ENCODE measurements at regions not wholly inside any gene's neighbourhood (a gene's known extent, or its start where the extent isn't known, plus 50 kb on each side); places are given as distances from the start of the nearest gene placed in this dataset.
"Not testable (repeated sequence)": the region's sequence is repeated elsewhere in the genome, so short reads cannot be mapped to it uniquely, and the experiment has no call there.

GRCh38 chr12:68505970-68506369 lies 104.7 kb upstream of the RAP1B start:
- no peak for DNase-seq

GRCh38 chr12:68506619-68507018 lies 104.1 kb upstream of the RAP1B start:
- no peak for DNase-seq

- no peak for DNase-seq
Observed at GRCh38 chr12:68507657-68508056, 103.0 kb upstream of the RAP1B start.

- DNase-seq: no peak
Observed at GRCh38 chr12:68508576-68508975, 102.1 kb upstream of the RAP1B start.

GRCh38 chr12:68509242-68509641 lies 101.5 kb upstream of the RAP1B start:
- no peak for DNase-seq

- DNase-seq: no peak
Observed at GRCh38 chr12:68510397-68510796, 100.3 kb upstream of the RAP1B start.

GRCh38 chr12:68514807-68515411 lies 95.8 kb upstream of the RAP1B start:
- no peak for DNase-seq

- no peak for DNase-seq
Observed at GRCh38 chr12:68515793-68516192, 94.9 kb upstream of the RAP1B start.

GRCh38 chr12:68521321-68521839 lies 89.3 kb upstream of the RAP1B start:
- peak; percentile 34 to 67 (median 61) for DNase-seq

GRCh38 chr12:68521848-68522502 lies 88.7 kb upstream of the RAP1B start:
- peak in 2 of 3 donors; percentile 22 to 46 for DNase-seq

GRCh38 chr12:68529466-68529865 lies 81.2 kb upstream of the RAP1B start:
- DNase-seq: no peak

- no peak for DNase-seq
Observed at GRCh38 chr12:68529869-68530268, 80.8 kb upstream of the RAP1B start.

- no peak for DNase-seq
Observed at GRCh38 chr12:68530299-68530698, 80.4 kb upstream of the RAP1B start.

GRCh38 chr12:68530965-68531364 lies 79.7 kb upstream of the RAP1B start:
- peak; percentile 22 to 66 (median 42) for DNase-seq

GRCh38 chr12:68532204-68532886 lies 78.4 kb upstream of the RAP1B start:
- no peak for DNase-seq

GRCh38 chr12:68532887-68533248 lies 77.8 kb upstream of the RAP1B start:
- no peak for DNase-seq

GRCh38 chr12:68534108-68534507 lies 76.6 kb upstream of the RAP1B start:
- no peak for DNase-seq

- DNase-seq: no peak
Observed at GRCh38 chr12:68536885-68537485, 73.7 kb upstream of the RAP1B start.

- DNase-seq: no peak
Observed at GRCh38 chr12:68537571-68537970, 73.1 kb upstream of the RAP1B start.

- peak; percentile 23 to 68 (median 45) for DNase-seq
Observed at GRCh38 chr12:68538726-68539614, 71.7 kb upstream of the RAP1B start.

- DNase-seq: no peak
Observed at GRCh38 chr12:68539615-68539952, 71.1 kb upstream of the RAP1B start.

GRCh38 chr12:68540768-68541167 lies 69.9 kb upstream of the RAP1B start:
- DNase-seq: not testable (repeated sequence)

All from muscle of back (tissue), 3 donors.